ENCODE measurements at regions not wholly inside any gene's neighbourhood (a gene's known extent, or its start where the extent isn't known, plus 50 kb on each side); places are given as distances from the start of the nearest gene placed in this dataset.

DNA sequence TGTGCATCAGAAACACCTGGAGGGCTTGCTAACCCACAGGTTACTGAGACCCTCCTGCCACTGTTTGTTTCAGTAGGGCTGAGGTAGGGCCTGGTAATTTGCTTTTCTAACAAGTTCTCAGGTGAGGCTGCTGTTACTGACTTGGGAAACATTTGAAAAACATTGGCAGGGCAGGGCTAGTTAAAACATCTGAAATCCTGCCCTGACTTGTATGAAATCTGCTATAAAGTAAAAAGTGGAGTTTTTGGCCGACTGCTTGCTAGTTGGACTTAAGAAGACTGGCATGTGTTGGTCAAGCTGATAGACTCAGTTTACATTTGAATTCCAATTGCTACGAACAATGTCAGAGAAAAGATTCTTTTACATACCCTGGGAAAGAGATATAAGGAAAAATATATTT lies 111.6 kb upstream of the DLX2 start (continued):
- TF ChIP-seq, protein P1, sequence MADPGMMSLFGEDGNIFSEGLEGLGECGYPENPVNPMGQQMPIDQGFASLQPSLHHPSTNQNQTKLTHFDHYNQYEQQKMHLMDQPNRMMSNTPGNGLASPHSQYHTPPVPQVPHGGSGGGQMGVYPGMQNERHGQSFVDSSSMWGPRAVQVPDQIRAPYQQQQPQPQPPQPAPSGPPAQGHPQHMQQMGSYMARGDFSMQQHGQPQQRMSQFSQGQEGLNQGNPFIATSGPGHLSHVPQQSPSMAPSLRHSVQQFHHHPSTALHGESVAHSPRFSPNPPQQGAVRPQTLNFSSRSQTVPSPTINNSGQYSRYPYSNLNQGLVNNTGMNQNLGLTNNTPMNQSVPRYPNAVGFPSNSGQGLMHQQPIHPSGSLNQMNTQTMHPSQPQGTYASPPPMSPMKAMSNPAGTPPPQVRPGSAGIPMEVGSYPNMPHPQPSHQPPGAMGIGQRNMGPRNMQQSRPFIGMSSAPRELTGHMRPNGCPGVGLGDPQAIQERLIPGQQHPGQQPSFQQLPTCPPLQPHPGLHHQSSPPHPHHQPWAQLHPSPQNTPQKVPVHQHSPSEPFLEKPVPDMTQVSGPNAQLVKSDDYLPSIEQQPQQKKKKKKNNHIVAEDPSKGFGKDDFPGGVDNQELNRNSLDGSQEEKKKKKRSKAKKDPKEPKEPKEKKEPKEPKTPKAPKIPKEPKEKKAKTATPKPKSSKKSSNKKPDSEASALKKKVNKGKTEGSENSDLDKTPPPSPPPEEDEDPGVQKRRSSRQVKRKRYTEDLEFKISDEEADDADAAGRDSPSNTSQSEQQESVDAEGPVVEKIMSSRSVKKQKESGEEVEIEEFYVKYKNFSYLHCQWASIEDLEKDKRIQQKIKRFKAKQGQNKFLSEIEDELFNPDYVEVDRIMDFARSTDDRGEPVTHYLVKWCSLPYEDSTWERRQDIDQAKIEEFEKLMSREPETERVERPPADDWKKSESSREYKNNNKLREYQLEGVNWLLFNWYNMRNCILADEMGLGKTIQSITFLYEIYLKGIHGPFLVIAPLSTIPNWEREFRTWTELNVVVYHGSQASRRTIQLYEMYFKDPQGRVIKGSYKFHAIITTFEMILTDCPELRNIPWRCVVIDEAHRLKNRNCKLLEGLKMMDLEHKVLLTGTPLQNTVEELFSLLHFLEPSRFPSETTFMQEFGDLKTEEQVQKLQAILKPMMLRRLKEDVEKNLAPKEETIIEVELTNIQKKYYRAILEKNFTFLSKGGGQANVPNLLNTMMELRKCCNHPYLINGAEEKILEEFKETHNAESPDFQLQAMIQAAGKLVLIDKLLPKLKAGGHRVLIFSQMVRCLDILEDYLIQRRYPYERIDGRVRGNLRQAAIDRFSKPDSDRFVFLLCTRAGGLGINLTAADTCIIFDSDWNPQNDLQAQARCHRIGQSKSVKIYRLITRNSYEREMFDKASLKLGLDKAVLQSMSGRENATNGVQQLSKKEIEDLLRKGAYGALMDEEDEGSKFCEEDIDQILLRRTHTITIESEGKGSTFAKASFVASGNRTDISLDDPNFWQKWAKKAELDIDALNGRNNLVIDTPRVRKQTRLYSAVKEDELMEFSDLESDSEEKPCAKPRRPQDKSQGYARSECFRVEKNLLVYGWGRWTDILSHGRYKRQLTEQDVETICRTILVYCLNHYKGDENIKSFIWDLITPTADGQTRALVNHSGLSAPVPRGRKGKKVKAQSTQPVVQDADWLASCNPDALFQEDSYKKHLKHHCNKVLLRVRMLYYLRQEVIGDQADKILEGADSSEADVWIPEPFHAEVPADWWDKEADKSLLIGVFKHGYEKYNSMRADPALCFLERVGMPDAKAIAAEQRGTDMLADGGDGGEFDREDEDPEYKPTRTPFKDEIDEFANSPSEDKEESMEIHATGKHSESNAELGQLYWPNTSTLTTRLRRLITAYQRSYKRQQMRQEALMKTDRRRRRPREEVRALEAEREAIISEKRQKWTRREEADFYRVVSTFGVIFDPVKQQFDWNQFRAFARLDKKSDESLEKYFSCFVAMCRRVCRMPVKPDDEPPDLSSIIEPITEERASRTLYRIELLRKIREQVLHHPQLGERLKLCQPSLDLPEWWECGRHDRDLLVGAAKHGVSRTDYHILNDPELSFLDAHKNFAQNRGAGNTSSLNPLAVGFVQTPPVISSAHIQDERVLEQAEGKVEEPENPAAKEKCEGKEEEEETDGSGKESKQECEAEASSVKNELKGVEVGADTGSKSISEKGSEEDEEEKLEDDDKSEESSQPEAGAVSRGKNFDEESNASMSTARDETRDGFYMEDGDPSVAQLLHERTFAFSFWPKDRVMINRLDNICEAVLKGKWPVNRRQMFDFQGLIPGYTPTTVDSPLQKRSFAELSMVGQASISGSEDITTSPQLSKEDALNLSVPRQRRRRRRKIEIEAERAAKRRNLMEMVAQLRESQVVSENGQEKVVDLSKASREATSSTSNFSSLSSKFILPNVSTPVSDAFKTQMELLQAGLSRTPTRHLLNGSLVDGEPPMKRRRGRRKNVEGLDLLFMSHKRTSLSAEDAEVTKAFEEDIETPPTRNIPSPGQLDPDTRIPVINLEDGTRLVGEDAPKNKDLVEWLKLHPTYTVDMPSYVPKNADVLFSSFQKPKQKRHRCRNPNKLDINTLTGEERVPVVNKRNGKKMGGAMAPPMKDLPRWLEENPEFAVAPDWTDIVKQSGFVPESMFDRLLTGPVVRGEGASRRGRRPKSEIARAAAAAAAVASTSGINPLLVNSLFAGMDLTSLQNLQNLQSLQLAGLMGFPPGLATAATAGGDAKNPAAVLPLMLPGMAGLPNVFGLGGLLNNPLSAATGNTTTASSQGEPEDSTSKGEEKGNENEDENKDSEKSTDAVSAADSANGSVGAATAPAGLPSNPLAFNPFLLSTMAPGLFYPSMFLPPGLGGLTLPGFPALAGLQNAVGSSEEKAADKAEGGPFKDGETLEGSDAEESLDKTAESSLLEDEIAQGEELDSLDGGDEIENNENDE (IDR thresholded peaks at IDR 0.05; ENCODE audit: insufficient replicate concordance, low read length), result no peak
- no peak for TF ChIP-seq HDAC2 (IDR thresholded peaks at IDR 0.05; ENCODE audit: borderline replicate concordance in 1 of 2, low read depth in 2 of 2, low read length in 2 of 2)
